Cardiac muscle cell (in vitro differentiated cells and primary cell): ENCODE measurements at regions not wholly inside any gene's neighbourhood (a gene's known extent, or its start where the extent isn't known, plus 50 kb on each side); places are given as distances from the start of the nearest gene placed in this dataset.

ENCODE experiments used
- DNase-seq, 2 donors: peaks; one replicate each; pipeline versions ENCODE4 v3.0.0 to v3.0.0-alpha.2; 2010 to 2017; ENCODE audit warnings: low read depth in 1 of 2, low spot score in 1 of 2
- H3K27ac ChIP-seq: fragments of 200-600 bp; sonication (generic); 2 replicates; pipeline ENCODE4 v1.5.1; 2016
- H3K27me3 ChIP-seq: fragments of 200-600 bp; sonication (generic); 2 replicates; pipeline ENCODE4 v1.6.0; 2016; ENCODE audit warnings: control low read depth
- H3K36me3 ChIP-seq: fragments of 200-600 bp; sonication (generic); 2 replicates; pipeline ENCODE4 v1.5.1; 2016; ENCODE audit warnings: control low read depth
- H3K4me1 ChIP-seq: fragments of 200-600 bp; sonication (generic); 2 replicates; pipeline ENCODE4 v1.8.1; 2017; ENCODE audit warnings: low read depth, mild to moderate bottlenecking, mixed run types
- H3K4me3 ChIP-seq: fragments of 200-600 bp; sonication (generic); 2 replicates; pipeline ENCODE4 v1.5.1; 2016; ENCODE audit warnings: mild to moderate bottlenecking
- H3K9me3 ChIP-seq: fragments of 200-600 bp; sonication (generic); 2 replicates; pipeline ENCODE4 v1.5.1; 2017; ENCODE audit warnings: low read depth, mild to moderate bottlenecking, control low read depth
- CTCF ChIP-seq: IDR thresholded peaks from 2 replicates; pipeline ENCODE4 v1.5.1; 2012; ENCODE audit warnings: low read depth, mild to moderate bottlenecking, low read length

- H3K36me3 ChIP-seq = no peaks in the 10 kb centered on the region
- no peak overlapping the region for H3K4me3 ChIP-seq
- peaks cover 3% of the 10 kb centered on the region for H3K4me1 ChIP-seq
- H3K27me3 ChIP-seq = no peaks in the 10 kb centered on the region
- TF ChIP-seq CTCF = no peak
- no peak overlapping the region for H3K27ac ChIP-seq
- DNase-seq = no peak
- H3K9me3 ChIP-seq = no peaks in the 10 kb centered on the region
Measured at GRCh38 chr2:150812664-150813367, 325.3 kb upstream of the RND3 start.

GRCh38 chr2:150812066-150812465, 324.6 kb upstream of the RND3 start:
- TF ChIP-seq CTCF = no peak
- no peak for DNase-seq
- Histone ChIP-seq H3K27ac (no peak overlapping the region), H3K36me3 (no peaks in the 10 kb centered on the region), H3K4me3 (no peak overlapping the region), H3K4me1 (peaks cover 3% of the 10 kb centered on the region), H3K27me3 (no peaks in the 10 kb centered on the region), H3K9me3 (no peaks in the 10 kb centered on the region)

GRCh38 chr2:150811259-150811855, 323.9 kb upstream of the RND3 start:
- DNase-seq = peak in 1 of 2 donors; percentile 52
- no peak for TF ChIP-seq CTCF
- H3K4me3 ChIP-seq = no peak overlapping the region
- H3K36me3 ChIP-seq = no peaks in the 10 kb centered on the region
- H3K4me1 ChIP-seq = peaks cover 3% of the 10 kb centered on the region
- H3K9me3 ChIP-seq = no peaks in the 10 kb centered on the region
- no peaks in the 10 kb centered on the region for H3K27me3 ChIP-seq
- no peak overlapping the region for H3K27ac ChIP-seq

GRCh38 chr2:150809103-150809502, 321.6 kb upstream of the RND3 start:
- TF ChIP-seq CTCF = no peak
- H3K36me3 ChIP-seq = no peaks in the 10 kb centered on the region
- no peak overlapping the region for H3K4me3 ChIP-seq
- H3K4me1 ChIP-seq = no peaks in the 10 kb centered on the region
- DNase-seq = no peak
- H3K27ac ChIP-seq = no peak overlapping the region
- H3K9me3 ChIP-seq = no peaks in the 10 kb centered on the region
- H3K27me3 ChIP-seq = no peaks in the 10 kb centered on the region

GRCh38 chr2:150806336-150806735, 318.9 kb upstream of the RND3 start:
- Histone ChIP-seq H3K4me1 (no peaks in the 10 kb centered on the region), H3K27ac (no peak overlapping the region), H3K9me3 (no peaks in the 10 kb centered on the region), H3K27me3 (no peaks in the 10 kb centered on the region), H3K36me3 (no peaks in the 10 kb centered on the region), H3K4me3 (no peak overlapping the region)
- DNase-seq = peak in 1 of 2 donors; percentile 43
- no peak for TF ChIP-seq CTCF
